Osteoblast (primary cell): ENCODE measurements at regions not wholly inside any gene's neighbourhood (a gene's known extent, or its start where the extent isn't known, plus 50 kb on each side); places are given as distances from the start of the nearest gene placed in this dataset.
"Not testable (repeated sequence)": the region's sequence is repeated elsewhere in the genome, so short reads cannot be mapped to it uniquely, and the experiment has no call there.

Experiments
- DNase-seq: peaks from one replicate; pipeline ENCODE4 v3.0.0; 2011; ENCODE audit warnings: low spot score, mixed read lengths; ENCODE audit not compliant: insufficient read length; ENCODE audit errors: missing footprints
- H2AFZ ChIP-seq: 2 replicates; pipeline ENCODE4 v1.6.0; 2011; ENCODE audit warnings: mild to moderate bottlenecking, low read length
- H3K27ac ChIP-seq: 2 replicates; pipeline ENCODE4 v1.5.1; 2011; ENCODE audit warnings: mild to moderate bottlenecking, low read depth, low read length, moderate library complexity
- H3K27me3 ChIP-seq: 2 replicates; pipeline ENCODE4 v1.6.0; 2012; ENCODE audit warnings: mild to moderate bottlenecking, control low read depth, inconsistent platforms, low read length, moderate library complexity; ENCODE audit not compliant: insufficient read depth
- H3K36me3 ChIP-seq: 2 replicates; pipeline ENCODE4 v1.5.1; 2011; ENCODE audit warnings: mild to moderate bottlenecking, low read length, control low read depth, moderate library complexity; ENCODE audit not compliant: insufficient read depth
- H3K4me1 ChIP-seq: 2 replicates; pipeline ENCODE4 v1.5.1; 2011; ENCODE audit warnings: mild to moderate bottlenecking, low read length, control low read depth, moderate library complexity; ENCODE audit not compliant: insufficient read depth
- H3K4me2 ChIP-seq: 2 replicates; pipeline ENCODE4 v1.6.0; 2011; ENCODE audit warnings: mild to moderate bottlenecking, low read length; ENCODE audit not compliant: insufficient read depth
- H3K4me3 ChIP-seq: fragments of 200-600 bp; sonication (generic); 3 replicates; pipeline ENCODE4 v1.5.1; 2012; ENCODE audit warnings: mild to moderate bottlenecking, low read length, inconsistent platforms; ENCODE audit not compliant: insufficient read depth
- H3K79me2 ChIP-seq: 2 replicates; pipeline ENCODE4 v1.6.0; 2012; ENCODE audit warnings: mild to moderate bottlenecking, low read length, control low read depth, inconsistent platforms; ENCODE audit not compliant: insufficient read depth
- H3K9me3 ChIP-seq: 2 replicates; pipeline ENCODE4 v1.5.1; 2011; ENCODE audit warnings: low read depth, low read length, control low read depth
- H4K20me1 ChIP-seq: 2 replicates; pipeline ENCODE4 v1.6.0; 2012; ENCODE audit warnings: mild to moderate bottlenecking, low read length, control low read depth; ENCODE audit not compliant: insufficient read depth
- CTCF ChIP-seq: IDR thresholded peaks from 2 replicates; pipeline ENCODE4 v1.5.1; 2011; ENCODE audit warnings: mild to moderate bottlenecking, low read depth, low read length, moderate library complexity; ENCODE audit errors: extremely low read depth

- no peak for TF ChIP-seq CTCF
- peak overlapping the region; percentile 49 for H3K27ac ChIP-seq
- H3K27me3 ChIP-seq = no peaks in the 10 kb centered on the region
- H3K79me2 ChIP-seq = no peaks in the 10 kb centered on the region
- H3K36me3 ChIP-seq = no peaks in the 10 kb centered on the region
- H3K9me3 ChIP-seq = no peaks in the 10 kb centered on the region
- H3K4me1 ChIP-seq = peaks cover 7% of the 10 kb centered on the region
- H2AFZ ChIP-seq = no peak overlapping the region
- DNase-seq = peak; percentile 91
- H4K20me1 ChIP-seq = no peaks in the 10 kb centered on the region
- no peak overlapping the region for H3K4me3 ChIP-seq
- H3K4me2 ChIP-seq = no peak overlapping the region
These were observed 139.3 kb upstream of the KLF6 start for GRCh38 chr10:3924344-3924743.

- no peak for DNase-seq
- peaks cover 7% of the 10 kb centered on the region for H3K4me1 ChIP-seq
- no peak for TF ChIP-seq CTCF
These were observed 138.0 kb upstream of the KLF6 start for GRCh38 chr10:3923033-3923432.

GRCh38 chr10:3919709-3920308, 134.8 kb upstream of the KLF6 start:
- H3K79me2 ChIP-seq = no peaks in the 10 kb centered on the region
- H3K9me3 ChIP-seq = no peaks in the 10 kb centered on the region
- DNase-seq = no peak
- no peaks in the 10 kb centered on the region for H3K36me3 ChIP-seq
- H3K27ac ChIP-seq = no peak overlapping the region
- H3K4me3 ChIP-seq = no peak overlapping the region
- no peaks in the 10 kb centered on the region for H4K20me1 ChIP-seq
- no peak overlapping the region for H3K4me2 ChIP-seq
- no peak for TF ChIP-seq CTCF
- H3K27me3 ChIP-seq = no peaks in the 10 kb centered on the region
- H2AFZ ChIP-seq = peak overlapping the region; percentile 18
- H3K4me1 ChIP-seq = peaks cover 7% of the 10 kb centered on the region

More at GRCh38 chr10:3923033-3923432, 138.0 kb upstream of the KLF6 start:
- Histone ChIP-seq H3K79me2 (no peaks in the 10 kb centered on the region), H3K27me3 (no peaks in the 10 kb centered on the region), H3K9me3 (no peaks in the 10 kb centered on the region), H3K4me2 (no peak overlapping the region), H3K36me3 (no peaks in the 10 kb centered on the region), H3K27ac (no peak overlapping the region), H3K4me3 (no peak overlapping the region), H4K20me1 (no peaks in the 10 kb centered on the region), H2AFZ (no peak overlapping the region)

- not testable (repeated sequence) for H3K9me3 ChIP-seq, H3K4me1 ChIP-seq, DNase-seq, H3K4me2 ChIP-seq, H3K79me2 ChIP-seq, H3K27me3 ChIP-seq, H3K36me3 ChIP-seq, H4K20me1 ChIP-seq, H3K4me3 ChIP-seq, H3K27ac ChIP-seq, H2AFZ ChIP-seq
These were observed 132.4 kb upstream of the KLF6 start for GRCh38 chr10:3917392-3917791.
